Stomach (tissue), 8 donors: ENCODE measurements at regions not wholly inside any gene's neighbourhood (a gene's known extent, or its start where the extent isn't known, plus 50 kb on each side); places are given as distances from the start of the nearest gene placed in this dataset.

Source experiments
- DNase-seq, 2 donors: peaks; one replicate each; pipeline versions ENCODE4 v3.0.0 to v3.0.0-alpha.2; 2013 to 2019
- H3K27ac ChIP-seq, 5 donors: fragments of 200-600 bp in 4 of 5; sonication (generic) in 4 of 5; one replicate each; pipeline ENCODE4 v1.5.1; 2013 to 2019; ENCODE audit warnings: mild to moderate bottlenecking in 1 of 5, moderate library complexity in 1 of 5
- H3K27me3 ChIP-seq, 3 donors: fragments of 200-600 bp; sonication (generic); one replicate each; pipeline ENCODE4 v1.5.1; 2017 to 2019; ENCODE audit warnings: mixed run types in 1 of 3
- H3K36me3 ChIP-seq, 4 donors: fragments of 200-600 bp; sonication (generic); 1 replicate in 3 of 4; 2 replicates in 1 of 4; pipeline ENCODE4 v1.5.1; 2016 to 2019
- H3K4me1 ChIP-seq, 4 donors: fragments of 200-600 bp; sonication (generic); one replicate each; pipeline ENCODE4 v1.5.1; 2016 to 2019
- H3K4me3 ChIP-seq, 4 donors: fragments of 200-600 bp; sonication (generic) in 3 of 4; one replicate each; pipeline ENCODE4 v1.5.1; 2016 to 2019; ENCODE audit warnings: mild to moderate bottlenecking in 1 of 4
- H3K9me3 ChIP-seq, 4 donors: fragments of 200-600 bp; sonication (generic); one replicate each; pipeline ENCODE4 v1.5.1; 2016 to 2019
- CTCF ChIP-seq, 7 experiments: fragments of 450-650 bp in 4 of 7; fragments of 200-600 bp in 3 of 7; sonication (generic) in 3 of 7; IDR thresholded peaks; one replicate each; pipeline ENCODE4 v1.5.1; 2016 to 2019; ENCODE audit warnings: antibody characterized with exemption in 7 of 7, control low read depth in 2 of 7, mild to moderate bottlenecking in 1 of 7
- EP300 ChIP-seq: sonication (generic); formaldehyde crosslinking; IDR thresholded peaks from one replicate; pipeline ENCODE4 v1.6.1; 2017; ENCODE audit warnings: antibody characterized with exemption
- POLR2A ChIP-seq, 4 donors: fragments of 450-650 bp; IDR thresholded peaks; one replicate each; pipeline ENCODE4 v1.6.1; 2016; ENCODE audit warnings: antibody characterized with exemption in 4 of 4, control low read depth in 2 of 4, mild to moderate bottlenecking in 1 of 4, moderate library complexity in 1 of 4
- POLR2AphosphoS5 ChIP-seq, 3 donors: sonication (generic); formaldehyde crosslinking; IDR thresholded peaks; one replicate each; pipeline ENCODE4 v1.6.1; 2016; ENCODE audit warnings: antibody characterized with exemption in 3 of 3
- WGBS, 5 donors: extraction: QIAGEN DNeasy Blood & Tissue Kit in 3 of 5; methylation state at CpG; one replicate each; pipeline versions ENCODE4 v1.1.5 to v1.1.7; 2013 to 2018; 5-methylcytosine and 5-hydroxymethylcytosine counted together
- intact Hi-C: fragments of 100-400 bp; cut with DNase I; formaldehyde crosslinking; loops from one replicate; pipeline ENCODE4 v1.15.1; 2023; ENCODE audit warnings: low total_unique reads
- donor health status: healthy with polysubstance abuse.
- donor health status: Bipolar disorder and iron deficiency.
- donor health status: healthy.

GRCh38 chr14:26959437-26959836, 361.6 kb upstream of the NOVA1 start:
- Histone ChIP-seq H3K27me3 (no peaks in the 10 kb centered on the region), H3K36me3 (no peaks in the 10 kb centered on the region), H3K27ac (no peak overlapping the region), H3K4me1 (no peaks in the 10 kb centered on the region), H3K4me3 (no peak overlapping the region), H3K9me3 (no peaks in the 10 kb centered on the region)
- TF ChIP-seq POLR2A (IDR thresholded peaks at IDR 0.05) (no peak), EP300 (no peak), POLR2AphosphoS5 (IDR thresholded peaks at IDR 0.05) (no peak)
- intact Hi-C loops = no loop called here
- DNase-seq = no peak
- WGBS, 5 donors = 45 to 79% (median 57%) methylated on average over 2 of the region's 2 CpGs

GRCh38 chr14:26959972-26960660, 362.3 kb upstream of the NOVA1 start:
- no peak overlapping the region for H3K27ac ChIP-seq
- no peaks in the 10 kb centered on the region for H3K9me3 ChIP-seq
- H3K36me3 ChIP-seq = no peaks in the 10 kb centered on the region
- no peaks in the 10 kb centered on the region for H3K4me1 ChIP-seq
- H3K4me3 ChIP-seq = no peak overlapping the region
- intact Hi-C loops = no loop called here
- 22 to 42% (median 31%) methylated on average over 10 of the region's 10 CpGs for WGBS, 5 donors
- H3K27me3 ChIP-seq = no peaks in the 10 kb centered on the region
- DNase-seq = no peak
- TF ChIP-seq EP300 (no peak), POLR2AphosphoS5 (IDR thresholded peaks at IDR 0.05) (no peak), POLR2A (IDR thresholded peaks at IDR 0.05) (no peak), CTCF (IDR thresholded peaks at IDR 0.05) (no peak)

GRCh38 chr14:26963711-26964110, 365.9 kb upstream of the NOVA1 start:
- TF ChIP-seq POLR2AphosphoS5 (IDR thresholded peaks at IDR 0.05) = no peak
- no peak for TF ChIP-seq EP300
- no peak for TF ChIP-seq CTCF (IDR thresholded peaks at IDR 0.05)
- no peak for TF ChIP-seq POLR2A (IDR thresholded peaks at IDR 0.05)
- Histone ChIP-seq H3K4me3 (no peak overlapping the region), H3K9me3 (no peaks in the 10 kb centered on the region), H3K27me3 (no peaks in the 10 kb centered on the region), H3K4me1 (no peaks in the 10 kb centered on the region), H3K27ac (no peak overlapping the region), H3K36me3 (no peaks in the 10 kb centered on the region)
- DNase-seq = no peak
- intact Hi-C loops = no loop called here
- 59 to 73% (median 62%) methylated on average over 4 of the region's 4 CpGs for WGBS, 5 donors

- no peak overlapping the region for H3K4me3 ChIP-seq
- no peak overlapping the region for H3K27ac ChIP-seq
- H3K9me3 ChIP-seq = no peaks in the 10 kb centered on the region
- TF ChIP-seq POLR2AphosphoS5 (IDR thresholded peaks at IDR 0.05) (no peak), EP300 (no peak), CTCF (IDR thresholded peaks at IDR 0.05) (no peak), POLR2A (IDR thresholded peaks at IDR 0.05) (no peak)
- no peaks in the 10 kb centered on the region for H3K27me3 ChIP-seq
- DNase-seq = no peak
- intact Hi-C loops = no loop called here
- WGBS, 5 donors = 69 to 84% (median 76%) methylated on average over 7 of the region's 7 CpGs
- H3K36me3 ChIP-seq = no peaks in the 10 kb centered on the region
- H3K4me1 ChIP-seq = no peaks in the 10 kb centered on the region
Observed at GRCh38 chr14:26965490-26965889, 367.7 kb upstream of the NOVA1 start.

- peak in 1 of 2 donors; percentile 39 for DNase-seq
- Histone ChIP-seq H3K4me1 (no peaks in the 10 kb centered on the region), H3K36me3 (no peaks in the 10 kb centered on the region), H3K27ac (no peak overlapping the region), H3K4me3 (no peak overlapping the region), H3K27me3 (no peaks in the 10 kb centered on the region), H3K9me3 (no peaks in the 10 kb centered on the region)
- no peak for TF ChIP-seq EP300
- TF ChIP-seq CTCF (IDR thresholded peaks at IDR 0.05) = no peak
- no peak for TF ChIP-seq POLR2A (IDR thresholded peaks at IDR 0.05)
- no peak for TF ChIP-seq POLR2AphosphoS5 (IDR thresholded peaks at IDR 0.05)
- 14 to 29% (median 16%) methylated on average over 3 of the region's 3 CpGs for WGBS, 5 donors
- intact Hi-C loops = no loop called here
Observed at GRCh38 chr14:26966908-26967307, 369.1 kb upstream of the NOVA1 start.
